HT1080 (cell line): ENCODE measurements at regions not wholly inside any gene's neighbourhood (a gene's known extent, or its start where the extent isn't known, plus 50 kb on each side); places are given as distances from the start of the nearest gene placed in this dataset.
"Not testable (repeated sequence)": the region's sequence is repeated elsewhere in the genome, so short reads cannot be mapped to it uniquely, and the experiment has no call there.

ENCODE experiments used
- DNase-seq: peaks from one replicate; pipeline ENCODE4 v3.0.0-alpha.2; 2015; ENCODE audit warnings: low read depth

DNA sequence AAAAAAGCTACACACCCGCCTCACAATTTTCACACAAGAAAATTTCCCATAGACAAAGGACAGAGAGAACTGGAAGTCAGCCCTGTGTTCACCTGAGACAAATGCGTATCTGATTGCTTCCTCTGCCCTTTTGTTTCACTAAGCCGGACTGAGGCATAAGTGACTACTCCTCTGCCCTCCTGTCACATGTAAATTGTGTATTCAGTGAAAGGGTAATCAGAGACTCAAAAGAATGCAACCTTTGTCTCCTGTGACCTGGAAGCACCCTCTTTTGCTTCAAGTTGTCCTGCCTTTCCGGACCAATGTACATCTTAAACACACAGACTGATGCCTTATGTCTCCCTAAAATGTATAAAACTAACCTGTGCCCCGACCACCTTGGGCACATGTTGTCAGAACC is 483.8 kb upstream of the EYS start:
- DNase-seq = no peak

DNA sequence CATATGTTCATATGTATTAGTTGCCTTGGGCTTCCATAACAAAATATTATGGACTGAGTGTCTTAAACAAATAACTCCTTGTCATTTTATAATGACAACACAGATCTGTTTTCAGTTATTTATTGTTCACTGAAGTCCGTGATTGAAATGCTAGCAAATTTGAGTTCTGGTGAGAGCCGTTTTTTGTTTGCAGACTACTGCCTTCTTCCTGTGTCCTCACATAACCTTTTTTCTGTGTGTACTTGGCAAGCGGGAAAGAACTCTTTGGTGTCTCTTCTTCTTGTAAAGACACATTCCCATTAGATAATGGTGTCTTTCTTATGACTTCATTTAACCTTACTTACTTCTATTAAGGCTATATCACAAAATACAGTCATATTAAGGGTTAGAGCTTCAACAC is 482.9 kb upstream of the EYS start:
- no peak for DNase-seq

DNA sequence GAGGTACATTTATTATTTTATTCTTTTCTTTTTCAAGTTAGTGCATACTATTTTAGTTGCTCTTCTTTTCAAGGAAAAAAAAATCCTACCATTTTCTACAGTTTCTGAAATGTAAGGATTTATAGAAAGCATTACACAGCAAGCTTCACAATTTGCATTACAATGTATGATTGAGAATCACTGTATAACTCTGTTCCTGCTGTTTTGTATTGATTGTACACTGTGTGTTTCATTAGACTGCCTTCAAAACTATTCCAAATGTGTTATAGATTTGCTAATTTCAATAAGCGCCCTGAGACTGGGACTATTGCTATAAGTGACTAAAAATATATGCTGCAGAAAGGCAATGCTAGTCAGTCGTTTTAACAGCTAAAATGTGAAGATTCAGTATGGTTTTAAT is 479.7 kb upstream of the EYS start:
- DNase-seq = no peak

DNA sequence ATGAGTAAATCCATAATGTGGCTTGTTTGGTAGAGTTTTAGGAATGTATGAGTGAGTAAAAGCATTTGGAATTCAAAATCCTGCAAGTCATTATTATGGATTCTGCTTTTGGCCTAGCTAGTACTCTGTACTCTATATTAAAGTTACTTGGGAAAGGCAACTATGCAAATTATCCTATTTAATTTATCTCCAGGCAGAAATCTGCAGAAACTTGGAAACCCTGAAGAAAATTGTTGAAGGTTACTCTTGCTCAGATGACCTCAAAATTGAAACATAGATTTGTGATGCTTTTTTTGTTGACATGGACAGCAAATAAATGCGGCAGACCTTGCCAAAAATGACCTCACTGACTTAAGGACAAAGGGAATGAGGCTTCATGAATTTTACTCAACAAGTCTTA is 477.1 kb upstream of the EYS start:
- DNase-seq = no peak

DNA sequence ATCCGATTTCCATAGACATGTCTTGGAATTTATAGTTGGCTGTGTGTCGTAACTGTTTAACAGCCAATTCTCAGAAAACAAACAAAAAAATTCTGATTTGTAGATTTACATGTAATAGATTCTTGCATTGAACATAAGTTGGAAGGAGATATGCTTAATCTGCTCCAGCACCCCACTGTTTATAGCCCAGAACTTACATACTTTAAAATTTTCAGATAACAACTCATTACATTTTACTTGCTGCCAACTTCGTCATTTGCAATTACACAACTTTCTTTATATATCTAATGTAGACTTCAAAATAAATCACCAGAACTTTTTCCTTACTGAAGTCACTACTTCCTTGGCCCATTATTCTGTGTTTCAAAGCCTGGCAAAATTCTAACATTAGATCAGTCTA is 472.3 kb upstream of the EYS start:
- DNase-seq = no peak

DNA sequence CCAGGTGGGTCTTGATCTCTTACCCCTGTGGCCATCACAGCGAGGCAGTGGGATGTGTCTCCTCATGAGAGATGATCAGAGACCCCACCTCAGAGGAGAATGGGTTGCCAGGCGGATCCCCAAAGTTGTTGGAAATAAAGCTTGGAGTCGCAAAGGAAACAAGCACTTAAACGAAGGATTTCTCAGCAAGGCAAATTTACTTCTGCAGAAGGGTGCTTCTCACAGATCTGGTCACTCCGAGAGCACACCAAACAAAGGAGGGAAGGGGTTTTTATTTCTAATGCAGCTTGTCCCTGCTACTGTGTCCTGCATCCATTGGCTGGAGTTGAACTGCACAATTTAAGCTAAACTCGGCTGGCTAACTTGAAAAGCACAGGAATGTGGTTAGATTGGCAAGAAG is 466.6 kb upstream of the EYS start:
- DNase-seq = no peak

DNA sequence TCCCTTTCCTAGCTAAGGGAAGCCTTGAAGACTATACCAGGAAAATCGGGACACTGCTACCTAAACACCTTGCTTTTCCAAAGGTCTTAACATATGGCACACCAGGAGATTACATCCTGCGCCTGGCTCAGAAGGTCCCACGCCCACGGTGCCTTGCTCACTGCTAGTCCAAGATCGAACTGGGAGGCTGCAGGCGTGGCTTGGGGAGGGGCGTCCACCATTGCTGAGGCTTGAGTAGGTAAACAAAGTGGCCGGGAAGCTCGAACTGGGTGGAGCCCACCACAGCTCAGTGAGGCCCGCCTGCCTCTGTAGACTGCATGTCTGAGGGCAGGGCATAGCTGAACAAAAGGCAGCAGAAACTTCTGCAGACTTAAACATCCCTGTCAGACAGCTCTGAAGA is 459.7 kb upstream of the EYS start:
- DNase-seq = not testable (repeated sequence)

DNA sequence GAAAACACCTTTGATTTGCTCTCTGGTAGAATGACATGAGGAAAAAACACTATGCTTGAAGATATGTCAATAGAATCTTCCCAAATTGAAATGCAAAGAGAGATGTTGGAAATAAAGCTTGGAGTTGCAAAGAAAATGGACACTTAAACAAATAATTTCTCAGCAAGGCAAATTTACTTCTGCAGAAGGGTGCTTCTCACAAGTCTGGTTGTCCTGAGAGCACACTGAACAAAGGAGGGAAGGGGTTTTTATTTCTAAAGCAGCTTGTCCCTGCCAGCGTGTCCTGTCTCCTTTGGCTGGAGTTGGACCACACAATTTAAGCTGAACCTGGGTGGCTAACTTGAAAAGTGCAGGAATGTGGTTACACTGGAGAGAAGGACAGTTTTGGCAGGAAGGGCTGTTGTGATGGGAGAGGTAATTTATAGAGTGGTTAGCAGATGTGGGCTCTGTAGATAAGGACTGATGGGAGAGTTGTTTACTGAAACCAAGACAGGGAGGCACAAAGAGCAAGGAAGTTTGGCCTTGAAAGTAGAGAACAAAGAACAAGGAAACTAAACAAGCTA is 454.6 kb upstream of the EYS start:
- no peak for DNase-seq

DNA sequence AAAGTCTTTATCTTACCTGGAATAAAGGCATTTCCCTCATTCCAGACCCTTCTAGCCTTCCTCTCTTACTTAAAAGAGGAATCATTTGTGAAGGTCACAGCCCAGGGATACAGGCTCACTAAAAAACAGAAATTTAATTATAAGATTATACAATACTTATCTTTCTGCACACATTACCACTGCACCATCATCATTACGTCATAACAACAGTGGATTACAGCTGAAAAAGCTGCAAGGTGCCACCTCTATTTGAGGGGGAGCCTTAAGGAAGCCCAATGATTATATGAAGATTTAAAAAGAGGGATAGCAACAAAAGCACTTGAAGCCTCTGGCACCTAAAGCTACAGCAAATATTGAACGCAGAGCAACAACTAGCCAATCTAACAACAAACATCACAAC is 452.9 kb upstream of the EYS start:
- DNase-seq = no peak

DNA sequence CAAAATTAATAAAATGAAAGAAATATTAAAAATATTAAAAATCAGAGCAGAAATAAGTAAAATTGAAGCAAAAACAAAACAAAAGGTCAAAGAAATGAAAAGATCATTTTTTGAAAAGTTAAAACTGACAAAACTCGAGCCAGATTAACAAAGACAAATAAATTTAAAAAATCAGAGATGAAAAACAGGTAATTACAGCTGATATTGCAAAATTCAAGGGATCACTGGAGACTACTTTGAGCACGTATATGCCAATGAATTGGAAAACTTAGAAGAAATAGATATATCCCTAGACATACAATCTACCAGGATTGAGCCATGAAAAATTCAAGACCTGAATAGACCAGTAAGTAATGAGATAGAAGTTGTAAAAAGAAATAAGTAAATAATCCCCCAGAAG is 446.2 kb upstream of the EYS start:
- no peak for DNase-seq

DNA sequence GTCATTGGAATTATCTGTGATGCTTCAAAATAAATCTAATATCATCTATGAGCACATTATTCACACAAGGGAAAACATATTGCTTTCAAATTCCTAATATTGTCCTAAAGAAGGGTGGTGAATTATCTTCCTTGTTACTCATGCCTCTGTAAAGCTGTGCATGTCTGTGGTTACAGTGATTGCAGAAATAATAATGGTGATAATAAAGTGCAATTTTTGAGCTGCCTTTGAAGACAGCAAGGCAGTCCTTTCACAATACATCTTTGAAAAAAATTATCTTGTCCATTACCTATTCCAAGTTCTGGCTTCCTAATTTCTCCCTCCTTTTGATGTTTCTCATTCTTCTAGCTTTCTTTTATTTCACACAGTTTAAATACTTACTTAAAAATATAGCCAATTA is 442.1 kb upstream of the EYS start:
- DNase-seq = no peak

DNA sequence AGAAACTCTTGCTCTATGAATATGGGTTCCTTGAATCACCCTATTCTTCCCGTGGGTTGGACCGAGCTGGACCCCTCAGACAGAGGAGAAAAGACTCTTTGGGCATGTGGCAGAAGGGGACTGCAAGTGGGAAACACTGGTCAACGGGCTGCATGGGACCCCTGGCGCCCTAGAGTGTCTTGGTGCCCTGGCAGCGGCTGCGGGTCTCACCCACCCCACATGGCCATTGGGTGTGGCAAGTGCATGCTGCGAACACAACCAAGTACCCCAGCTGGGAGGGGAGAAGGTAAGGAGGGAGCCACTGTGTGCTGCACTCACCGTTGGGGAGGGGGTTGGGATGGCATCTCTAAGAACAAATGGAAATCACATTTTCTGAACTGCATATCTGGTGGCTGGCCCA is 438.8 kb upstream of the EYS start:
- DNase-seq = no peak

DNA sequence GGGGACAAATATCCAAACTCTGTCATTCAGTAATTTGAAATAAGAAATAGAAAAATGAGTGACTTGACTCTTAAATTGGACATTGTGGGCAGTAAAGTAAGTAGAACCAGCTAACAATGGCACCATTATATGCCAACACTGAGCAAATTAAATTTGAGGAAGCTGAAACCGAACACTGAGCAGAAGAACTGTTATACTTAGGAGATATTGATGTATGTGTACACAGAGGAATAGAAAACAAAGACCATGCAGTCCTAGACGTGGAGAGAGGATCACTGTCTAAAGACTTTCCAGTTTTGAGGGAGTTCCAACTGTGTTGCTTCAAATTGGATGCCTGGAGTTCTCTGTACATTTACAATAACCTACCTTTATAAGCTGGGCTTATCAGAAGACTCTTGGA is 427.0 kb upstream of the EYS start:
- DNase-seq = no peak

DNA sequence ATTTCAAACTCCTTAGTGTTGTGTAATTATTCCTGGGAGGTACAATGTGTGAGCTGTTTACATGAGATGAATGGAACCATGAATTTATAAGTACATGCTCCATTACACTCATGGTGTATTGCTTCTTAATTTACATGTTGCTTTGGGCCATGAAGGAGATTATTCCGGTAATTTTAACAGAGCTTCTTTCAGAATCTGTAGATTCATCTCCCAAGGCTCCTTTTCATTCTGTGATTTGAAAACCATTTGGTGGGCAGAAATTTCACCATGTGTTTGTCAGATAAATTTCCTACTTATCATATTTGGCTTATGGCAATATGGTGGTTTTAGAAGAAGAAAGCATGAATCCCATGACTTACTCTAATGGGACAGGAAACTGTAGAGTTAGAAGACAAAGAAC is 421.6 kb upstream of the EYS start:
- DNase-seq = no peak

DNA sequence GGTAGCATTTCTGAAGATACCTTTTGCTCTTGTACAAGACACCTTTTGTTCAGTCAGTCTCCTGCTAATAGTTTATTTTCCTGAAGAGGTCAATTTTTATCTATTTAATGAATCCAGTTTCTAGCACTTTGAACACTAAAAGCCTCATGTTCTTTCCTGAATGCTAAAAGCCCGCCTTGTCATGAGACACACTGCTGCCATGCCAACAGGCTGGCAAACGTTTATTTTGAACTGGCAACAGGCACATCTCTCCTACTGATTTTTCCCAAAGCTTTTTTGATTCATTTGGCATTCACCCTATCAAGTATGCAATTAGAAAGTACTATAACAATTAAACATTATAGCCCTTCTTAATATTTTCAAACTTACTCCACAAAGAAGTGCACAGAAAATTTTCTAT is 421.2 kb upstream of the EYS start:
- no peak for DNase-seq

DNA sequence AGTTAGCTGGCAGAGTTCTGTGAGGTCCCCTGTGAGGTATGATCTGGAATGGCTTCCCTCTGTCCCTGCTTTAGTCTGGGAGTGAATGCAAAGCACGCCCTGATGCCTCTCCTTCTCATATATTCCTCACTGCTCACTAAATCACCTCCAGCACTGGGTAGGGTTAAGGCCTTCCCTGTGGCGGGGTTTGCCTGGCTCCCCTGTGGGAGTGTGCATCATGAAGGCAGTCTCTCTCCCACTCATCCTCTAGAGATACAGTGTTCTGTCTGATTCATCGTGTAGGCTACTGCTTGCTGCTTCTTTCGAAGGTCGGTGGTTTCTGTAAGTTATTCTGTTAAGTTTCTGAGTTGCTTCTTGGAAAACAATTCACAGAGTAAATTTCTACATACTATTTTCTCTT is 420.0 kb upstream of the EYS start:
- DNase-seq = no peak

DNA sequence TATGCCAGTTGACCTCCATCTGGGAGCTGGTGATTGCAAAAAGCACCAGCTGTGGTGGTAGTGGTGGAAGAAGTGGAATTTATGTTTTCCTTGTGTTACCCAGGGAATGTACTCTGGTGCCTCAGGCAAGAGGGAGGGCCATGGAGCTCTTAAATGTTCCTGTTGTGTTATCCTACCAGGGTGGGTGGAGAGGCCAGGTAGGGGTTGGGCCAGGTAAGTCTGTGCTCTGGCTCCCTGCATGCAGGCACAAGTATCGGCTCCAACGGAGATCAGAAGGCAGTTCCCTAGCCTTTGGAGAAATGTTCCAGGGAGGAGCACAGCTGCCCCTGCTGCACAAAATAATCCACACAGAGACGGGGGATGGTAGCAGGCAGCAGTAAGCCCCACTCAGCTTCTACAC is 419.3 kb upstream of the EYS start:
- DNase-seq = no peak

DNA sequence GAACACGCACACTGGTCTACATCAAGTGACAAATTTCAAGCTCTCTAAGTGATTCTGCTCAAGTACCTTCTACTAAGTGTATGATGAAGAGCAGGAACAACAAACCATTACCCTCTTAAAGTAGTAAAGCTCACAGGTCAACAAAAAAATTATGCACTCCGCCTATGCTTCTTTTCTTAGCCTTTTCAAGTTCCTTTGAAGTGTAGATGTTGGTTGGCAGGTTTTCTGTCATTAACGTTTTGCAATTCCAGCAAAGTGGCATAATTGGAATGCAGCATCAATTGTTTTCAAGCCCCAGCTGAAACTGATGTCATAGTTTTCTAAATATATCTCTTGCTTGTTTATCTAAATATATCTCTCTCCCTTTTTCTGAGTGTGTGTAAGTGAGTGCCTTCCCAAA is 396.9 kb upstream of the EYS start:
- DNase-seq = no peak

DNA sequence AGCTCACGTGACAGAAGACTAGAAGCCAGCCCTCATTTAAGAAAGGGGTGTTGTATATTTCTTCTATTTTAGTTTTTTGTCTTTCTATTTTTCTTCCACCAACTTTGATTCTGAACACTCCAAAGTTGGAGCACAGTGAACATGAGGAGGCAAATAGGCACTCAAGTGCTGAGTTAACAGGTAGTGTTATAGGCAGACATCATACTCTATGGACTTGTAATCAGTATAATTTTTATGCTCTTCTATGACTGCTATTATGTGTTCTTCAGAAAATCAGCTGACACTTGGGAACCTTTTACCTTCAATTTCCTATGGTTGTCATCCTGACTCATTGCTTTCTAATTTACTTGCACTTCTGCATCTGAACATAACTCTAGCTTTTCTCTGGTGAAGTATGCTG is 396.3 kb upstream of the EYS start:
- no peak for DNase-seq

DNA sequence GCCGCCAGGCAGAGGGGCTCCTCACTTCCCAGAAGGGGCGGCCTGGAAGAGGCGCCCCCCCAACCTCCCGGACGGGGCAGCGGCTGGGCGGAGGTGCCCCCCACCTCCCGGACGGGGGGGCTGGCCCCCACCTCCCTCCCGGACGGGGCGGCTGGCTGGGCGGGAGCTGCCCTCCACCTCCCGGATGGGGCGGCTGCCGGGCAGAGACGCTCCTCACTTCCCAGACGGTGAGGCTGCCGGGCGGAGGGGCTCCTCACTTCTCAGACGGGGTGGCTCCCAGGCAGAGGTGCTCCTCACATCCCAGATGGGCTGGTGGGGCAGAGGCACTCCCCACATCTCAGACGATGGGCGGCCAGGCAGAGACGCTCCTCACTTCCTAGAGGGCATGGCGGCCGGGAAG is 389.7 kb upstream of the EYS start:
- no peak for DNase-seq

DNA sequence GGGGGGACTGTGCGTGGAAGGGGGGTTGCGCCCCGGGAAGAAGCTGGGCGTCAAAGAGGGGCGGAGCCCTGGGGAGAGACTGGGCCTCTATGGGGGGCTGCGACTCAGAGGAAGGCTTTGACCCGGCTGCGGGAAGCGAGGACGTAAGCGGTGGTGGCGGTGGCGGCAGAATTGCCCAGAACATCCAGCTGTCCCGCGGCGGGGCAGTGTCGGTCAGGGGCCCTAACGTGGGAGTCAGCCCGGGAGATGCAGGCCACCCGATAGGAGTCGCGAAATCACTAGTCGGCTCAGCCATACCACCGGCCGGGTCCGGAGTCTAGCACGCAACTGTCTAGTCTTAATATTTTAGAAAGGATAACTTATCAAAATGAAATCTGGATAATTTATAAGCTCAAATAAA is 387.6 kb upstream of the EYS start:
- DNase-seq = no peak

DNA sequence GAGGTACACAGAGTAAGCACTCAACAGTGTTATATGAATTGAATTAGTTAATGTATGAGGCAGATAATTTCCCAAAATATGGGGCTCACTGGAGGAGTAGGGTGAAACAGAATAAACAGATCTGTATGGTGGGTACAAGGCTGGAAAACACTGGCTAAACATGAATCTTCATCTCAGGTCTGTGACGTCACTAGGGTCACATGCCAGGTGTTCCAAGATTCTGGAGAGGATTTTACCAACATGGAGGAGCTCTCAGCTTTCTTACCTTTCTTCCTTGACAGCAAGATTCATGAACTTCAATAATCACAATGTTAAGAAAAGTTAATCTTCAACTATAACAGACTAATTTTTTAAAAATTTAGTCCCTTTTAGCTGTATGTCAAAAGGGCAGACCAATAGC is 385.3 kb upstream of the EYS start:
- DNase-seq = not testable (repeated sequence)

DNA sequence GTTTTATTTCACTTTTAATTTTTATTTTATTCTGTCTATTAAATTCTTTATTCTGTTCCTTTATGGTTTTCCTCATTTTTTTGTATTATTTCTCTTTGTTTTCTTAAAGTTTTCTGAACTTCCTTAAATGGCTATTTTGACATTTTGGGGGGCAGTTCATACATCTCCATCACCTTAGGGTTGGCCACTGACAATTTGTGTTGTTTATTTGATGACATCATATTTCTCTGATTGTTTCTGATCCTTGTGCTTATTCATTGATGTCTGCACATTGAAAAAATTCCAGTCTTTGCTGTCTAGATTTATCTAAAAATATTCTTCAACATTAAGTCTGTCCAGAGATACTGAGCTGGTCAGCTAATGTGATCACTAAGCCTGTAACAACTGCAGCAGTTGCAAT is 379.5 kb upstream of the EYS start:
- DNase-seq = no peak

DNA sequence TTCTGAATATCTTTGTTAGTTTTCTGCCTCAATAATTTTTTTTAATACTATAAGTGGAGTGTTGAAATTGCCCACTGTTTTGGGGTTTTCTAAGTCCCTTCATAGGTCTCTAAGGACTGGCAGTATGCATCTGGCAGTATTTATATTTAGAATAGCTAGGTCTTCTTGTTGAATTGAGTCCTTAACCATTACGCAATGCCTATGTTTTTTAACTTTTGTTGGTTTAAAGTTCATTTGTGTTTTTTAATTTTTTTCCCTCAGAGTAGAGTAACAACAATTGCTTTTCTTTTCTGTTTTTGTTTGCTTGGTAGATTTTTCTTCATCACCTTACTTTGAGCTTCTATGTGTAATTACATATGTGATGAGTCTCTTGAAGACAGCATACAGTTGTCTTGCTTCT is 375.9 kb upstream of the EYS start:
- DNase-seq = no peak

DNA sequence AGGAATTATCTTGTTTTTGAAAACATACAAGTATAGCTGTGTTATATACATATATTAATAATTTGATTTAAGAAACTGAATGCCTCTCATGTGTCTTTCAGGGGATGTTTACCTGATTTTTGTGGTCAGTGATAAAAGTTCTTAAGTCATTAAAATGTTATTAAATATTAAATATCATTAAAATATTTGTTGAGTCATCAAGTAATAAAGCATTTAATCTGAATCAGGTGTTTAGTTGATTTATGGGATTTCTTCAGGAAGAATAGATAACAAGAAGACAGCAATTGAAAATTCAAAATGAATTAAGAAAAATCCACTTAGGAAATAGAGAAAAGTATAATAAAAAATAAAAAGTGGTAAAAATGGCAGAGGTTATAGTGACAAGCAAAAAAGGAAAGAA is 361.9 kb upstream of the EYS start:
- no peak for DNase-seq
